ENCODE measurements at regions not wholly inside any gene's neighbourhood (a gene's known extent, or its start where the extent isn't known, plus 50 kb on each side); places are given as distances from the start of the nearest gene placed in this dataset.

- TF ChIP-seq, protein P1, sequence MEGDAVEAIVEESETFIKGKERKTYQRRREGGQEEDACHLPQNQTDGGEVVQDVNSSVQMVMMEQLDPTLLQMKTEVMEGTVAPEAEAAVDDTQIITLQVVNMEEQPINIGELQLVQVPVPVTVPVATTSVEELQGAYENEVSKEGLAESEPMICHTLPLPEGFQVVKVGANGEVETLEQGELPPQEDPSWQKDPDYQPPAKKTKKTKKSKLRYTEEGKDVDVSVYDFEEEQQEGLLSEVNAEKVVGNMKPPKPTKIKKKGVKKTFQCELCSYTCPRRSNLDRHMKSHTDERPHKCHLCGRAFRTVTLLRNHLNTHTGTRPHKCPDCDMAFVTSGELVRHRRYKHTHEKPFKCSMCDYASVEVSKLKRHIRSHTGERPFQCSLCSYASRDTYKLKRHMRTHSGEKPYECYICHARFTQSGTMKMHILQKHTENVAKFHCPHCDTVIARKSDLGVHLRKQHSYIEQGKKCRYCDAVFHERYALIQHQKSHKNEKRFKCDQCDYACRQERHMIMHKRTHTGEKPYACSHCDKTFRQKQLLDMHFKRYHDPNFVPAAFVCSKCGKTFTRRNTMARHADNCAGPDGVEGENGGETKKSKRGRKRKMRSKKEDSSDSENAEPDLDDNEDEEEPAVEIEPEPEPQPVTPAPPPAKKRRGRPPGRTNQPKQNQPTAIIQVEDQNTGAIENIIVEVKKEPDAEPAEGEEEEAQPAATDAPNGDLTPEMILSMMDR (IDR thresholded peaks at IDR 0.05; ENCODE audit: poor library complexity) = no peak
- TF ChIP-seq EZH2 (IDR thresholded peaks at IDR 0.05; ENCODE audit: borderline replicate concordance) = no peak
Observed at GRCh38 chr5:7329712-7330111, 66.2 kb upstream of the ADCY2 start.
